ENCODE measurements at regions not wholly inside any gene's neighbourhood (a gene's known extent, or its start where the extent isn't known, plus 50 kb on each side); places are given as distances from the start of the nearest gene placed in this dataset.

GRCh38 chrX:21056622-21057021, 317.6 kb upstream of the CNKSR2 start:
- peak; percentile 3 for DNase-seq

DNA sequence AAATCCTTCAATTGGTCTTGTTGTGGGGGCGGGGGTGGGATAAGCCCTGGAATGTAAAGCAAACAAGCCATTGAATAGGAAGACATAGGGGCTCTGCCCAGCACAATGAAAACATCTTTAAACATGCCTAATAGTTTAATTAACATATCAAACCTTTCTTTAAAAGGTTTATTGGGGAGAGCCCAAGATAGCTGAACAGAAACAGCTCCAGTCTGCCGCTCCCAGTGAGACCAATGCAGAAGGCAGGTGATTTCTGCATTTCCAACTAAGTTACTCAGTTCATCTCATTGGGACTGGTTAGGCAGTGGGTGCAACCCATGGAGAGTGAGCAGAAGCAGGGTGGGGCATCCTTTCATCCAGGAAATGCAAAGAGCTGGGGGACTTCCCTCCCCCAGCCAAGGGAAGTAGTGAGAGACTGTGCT, 327.2 kb upstream of the CNKSR2 start:
- no peak for DNase-seq

DNA sequence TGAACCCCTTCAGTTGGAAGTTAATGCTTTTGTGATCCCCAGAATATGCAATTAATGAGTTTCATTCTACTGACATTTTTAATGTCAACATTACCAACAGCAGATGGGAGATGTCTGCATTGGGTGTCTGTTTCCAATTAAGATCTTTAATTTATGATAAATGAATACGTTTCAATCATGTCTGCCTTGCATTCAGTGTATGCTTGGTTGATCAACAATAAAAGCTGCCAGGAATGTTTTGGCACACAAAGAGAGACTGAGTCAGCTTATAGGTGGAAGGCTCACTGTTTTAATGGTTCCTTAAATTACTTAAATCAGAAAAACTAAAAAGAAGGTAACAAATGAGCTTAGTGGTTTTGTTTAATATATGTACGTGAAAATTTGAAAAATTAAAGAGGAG, 359.9 kb upstream of the CNKSR2 start:
- DNase-seq = no peak

DNA sequence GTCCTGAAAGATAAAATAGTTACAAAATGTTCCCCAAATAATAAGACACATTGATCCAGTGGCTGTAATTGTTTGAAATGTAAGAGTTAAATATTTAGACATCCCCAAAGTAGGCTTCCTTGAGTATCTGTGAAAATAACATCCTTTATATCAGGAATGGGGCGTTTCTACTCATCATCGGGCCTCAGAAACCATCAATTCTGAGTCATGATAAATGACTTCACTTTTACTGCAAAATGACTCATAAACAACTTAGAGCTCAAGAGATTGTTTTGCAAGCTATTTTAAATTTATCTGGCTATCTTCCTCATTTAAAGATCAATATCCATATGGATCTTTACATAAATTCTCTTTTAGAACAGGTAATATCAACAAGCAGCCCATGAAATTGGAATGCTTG, 369.4 kb upstream of the CNKSR2 start:
- DNase-seq = no peak

- no peak for DNase-seq
Observed at GRCh38 chrX:20995829-20996228, 378.4 kb upstream of the CNKSR2 start.

DNA sequence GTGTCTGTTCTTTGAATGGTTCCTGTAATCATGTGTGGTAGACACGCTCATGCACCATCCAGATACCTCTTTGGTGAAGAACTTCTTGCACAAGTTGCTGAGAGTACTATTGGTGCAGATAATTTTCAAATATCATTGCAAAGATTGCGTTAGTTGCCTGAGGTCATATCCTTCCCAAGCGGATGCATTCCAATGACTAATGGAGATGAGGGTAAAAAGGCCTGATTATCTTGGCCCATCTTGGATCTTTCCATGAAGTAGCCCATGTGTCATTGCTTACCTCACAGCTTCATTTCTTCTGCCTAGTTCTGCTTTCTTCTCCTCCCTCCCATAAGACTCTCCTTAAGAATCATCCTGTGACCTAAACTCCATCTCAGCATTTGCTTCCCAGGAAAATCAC, 384.9 kb upstream of the CNKSR2 start:
- DNase-seq = no peak

- DNase-seq = no peak
Observed at GRCh38 chrX:20988804-20989203, 385.4 kb upstream of the CNKSR2 start.

DNA sequence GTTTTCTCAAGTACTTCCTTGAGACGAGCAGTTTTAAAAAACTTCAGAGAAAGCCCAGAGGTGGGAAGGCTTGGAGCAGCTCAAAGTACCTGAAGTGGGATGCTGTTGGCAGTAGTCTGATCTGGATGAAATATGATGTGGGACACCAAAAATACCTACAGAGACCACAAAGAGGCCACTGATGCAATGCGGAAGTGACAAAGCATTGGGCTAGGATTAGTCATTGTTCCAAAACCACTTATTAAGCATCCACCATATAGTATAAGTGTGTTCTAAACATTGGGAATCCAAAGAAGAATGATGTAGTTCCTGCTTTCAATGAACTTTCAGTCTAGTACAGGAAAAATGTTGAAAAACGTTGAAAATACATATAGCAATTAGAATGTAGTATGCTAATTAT, 386.1 kb upstream of the CNKSR2 start:
- no peak for DNase-seq

GRCh38 chrX:20980426-20980825, 393.8 kb upstream of the CNKSR2 start:
- DNase-seq = no peak

DNA sequence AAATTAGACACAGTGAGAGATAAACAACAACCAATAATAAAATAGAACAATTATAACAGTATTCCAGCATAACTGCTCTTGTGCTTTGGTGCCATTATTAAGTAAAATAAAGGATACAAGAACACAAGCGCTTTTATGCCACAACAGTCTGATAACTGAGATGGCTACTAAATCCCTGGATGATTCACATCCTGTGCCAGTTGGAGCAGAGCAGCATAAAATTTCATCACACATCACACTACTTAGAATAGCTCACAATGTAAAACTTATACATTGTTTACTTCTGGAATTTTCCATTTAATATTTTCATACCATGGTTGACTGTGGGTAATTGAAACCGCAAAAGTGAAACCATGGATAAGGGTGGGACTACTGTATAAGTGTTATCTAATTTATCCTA, 399.9 kb upstream of the CNKSR2 start:
- DNase-seq = no peak

GRCh38 chrX:20973038-20973437, 401.2 kb upstream of the CNKSR2 start:
- DNase-seq = no peak

DNA sequence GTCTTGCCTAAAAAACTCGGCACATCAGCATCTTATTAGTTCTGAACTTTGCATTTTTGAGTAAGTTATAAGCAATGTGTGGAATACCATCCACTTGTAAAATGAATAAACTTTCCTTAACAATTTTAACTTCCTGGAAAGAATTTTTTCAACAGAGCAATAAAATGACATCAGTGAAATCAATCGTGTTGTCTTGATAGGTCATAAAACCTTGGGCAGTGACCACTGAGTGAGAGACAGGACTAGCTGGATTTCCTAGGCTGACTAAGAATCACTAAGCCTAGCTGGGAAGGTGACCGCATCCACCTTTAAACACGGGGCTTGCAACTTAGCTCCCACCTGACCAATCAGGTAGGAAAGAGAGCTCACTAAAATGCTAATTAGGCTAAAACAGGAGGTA, 403.0 kb upstream of the CNKSR2 start:
- no peak for DNase-seq

DNA sequence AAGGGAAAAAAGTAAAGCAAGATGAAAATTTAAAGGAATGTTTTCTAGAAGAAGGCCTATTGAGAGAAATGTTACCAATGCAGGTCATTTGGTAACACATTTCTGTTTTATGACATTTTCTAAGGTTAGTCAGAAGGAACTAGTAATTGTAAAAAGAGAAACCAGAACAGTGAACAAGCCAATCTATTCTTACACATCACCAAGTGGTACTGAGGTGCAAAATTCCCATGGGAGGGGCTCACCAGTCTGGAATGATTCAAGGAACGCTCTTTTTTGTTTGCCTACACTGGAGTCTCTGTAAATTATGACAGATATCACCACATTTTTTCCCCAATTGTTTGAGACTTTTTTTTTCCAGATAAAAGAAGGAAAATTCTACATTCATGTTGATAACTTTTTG, 404.7 kb upstream of the CNKSR2 start:
- DNase-seq = no peak

GRCh38 chrX:20968996-20969395, 405.2 kb upstream of the CNKSR2 start:
- DNase-seq = no peak

- no peak for DNase-seq
Observed at GRCh38 chrX:20967725-20968124, 406.5 kb upstream of the CNKSR2 start.

- no peak for DNase-seq
Observed at GRCh38 chrX:20965270-20966044, 408.8 kb upstream of the CNKSR2 start.

DNA sequence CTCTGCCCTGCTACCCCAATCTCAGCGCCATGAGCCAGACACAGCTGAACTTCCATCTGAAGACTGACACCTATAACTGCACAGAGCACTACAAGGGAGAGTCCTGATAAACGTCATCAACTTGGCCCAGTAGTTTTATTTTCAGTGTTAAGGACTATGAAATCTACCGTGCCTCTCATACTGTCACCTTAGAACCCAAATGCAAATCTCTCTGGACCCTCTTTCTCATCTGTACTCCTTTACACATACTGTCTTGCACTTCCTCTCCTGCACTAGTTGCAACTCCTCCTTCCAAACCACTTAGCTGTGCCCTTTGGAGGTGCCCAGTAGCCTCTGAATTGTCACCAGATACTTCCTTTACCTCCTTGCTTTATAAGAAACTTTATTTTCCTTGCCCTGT, 420.2 kb upstream of the CNKSR2 start:
- no peak for DNase-seq

DNA sequence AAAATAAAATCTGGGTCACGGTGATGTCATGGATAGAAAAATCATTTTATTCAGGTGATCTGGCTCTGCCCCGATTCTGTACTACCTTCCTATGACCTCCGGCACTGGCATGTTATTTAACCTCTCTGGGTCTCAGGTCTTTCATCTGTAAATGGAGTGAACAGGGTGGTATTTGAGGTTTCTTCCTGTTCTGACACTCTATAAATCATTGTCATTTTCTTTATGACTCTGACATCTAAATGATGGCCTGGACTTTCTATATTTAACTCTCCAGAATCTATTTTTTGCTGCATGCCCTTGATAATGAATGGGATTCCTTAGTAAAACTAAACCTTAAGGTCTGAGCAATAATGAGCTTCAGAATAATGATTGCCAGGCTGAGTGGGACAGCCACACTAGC, 422.0 kb upstream of the CNKSR2 start:
- DNase-seq = no peak

DNA sequence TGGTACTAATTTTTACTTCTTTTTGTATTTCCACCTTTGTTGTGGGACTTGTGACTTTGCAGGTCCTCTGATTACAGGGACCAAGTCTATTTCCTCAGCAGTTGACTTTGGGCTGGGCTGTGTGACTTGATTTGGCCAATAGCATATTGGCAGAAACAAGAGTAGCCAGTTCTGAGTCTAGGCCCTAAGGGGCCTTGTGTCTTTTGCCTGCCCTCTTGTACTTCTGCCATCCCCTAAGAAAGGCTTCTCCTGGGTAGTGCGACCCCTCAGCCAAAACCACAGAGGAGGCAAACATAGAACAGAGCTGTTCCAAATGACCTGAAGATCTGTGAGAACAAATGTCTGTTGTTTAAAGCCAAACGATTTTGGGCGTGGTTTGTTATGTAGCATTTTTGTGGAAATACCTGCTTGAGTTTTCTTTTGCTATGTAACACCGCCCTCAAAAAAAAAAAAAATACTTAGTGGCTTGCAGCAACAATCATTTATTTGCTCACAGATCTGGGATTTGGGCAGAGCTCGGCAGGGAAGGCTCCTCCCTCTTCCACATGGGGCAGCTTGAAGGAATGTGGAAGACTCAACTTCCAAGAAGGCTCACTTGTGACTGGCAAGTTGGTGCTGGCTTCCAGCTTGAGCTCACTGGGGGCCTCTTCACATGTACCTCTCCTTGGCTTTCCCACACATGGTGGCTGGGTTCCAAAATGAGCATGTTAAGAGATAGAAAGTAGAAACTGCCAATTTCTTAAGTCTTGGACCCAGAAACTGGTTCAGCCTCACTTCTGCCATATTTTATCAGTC, 423.0 kb upstream of the CNKSR2 start:
- DNase-seq = no peak

DNA sequence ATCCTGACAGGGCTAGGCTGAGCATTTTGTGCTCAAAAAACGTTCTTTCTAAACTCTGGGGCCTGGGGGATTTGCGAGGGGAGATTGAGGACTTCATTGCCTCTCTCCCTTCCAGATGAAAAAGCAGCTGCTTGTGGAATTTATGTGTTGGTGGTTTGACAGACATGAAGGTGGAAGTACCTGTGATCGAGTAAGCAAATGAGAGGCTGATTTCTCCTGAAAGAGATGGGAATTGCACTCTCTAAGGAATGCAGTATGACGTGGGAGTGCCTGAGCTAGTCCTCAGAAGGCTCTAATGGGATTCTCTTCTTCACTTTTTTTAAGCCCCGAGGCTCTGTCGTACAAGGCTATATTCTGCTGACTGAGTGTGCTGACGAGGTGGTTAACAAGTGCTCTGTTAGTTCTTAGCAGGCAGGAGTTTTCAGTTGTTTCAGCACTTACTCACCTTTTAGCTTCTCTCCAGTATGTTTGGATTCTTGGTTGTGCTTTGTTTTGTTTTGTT, 426.8 kb upstream of the CNKSR2 start:
- no peak for DNase-seq

GRCh38 chrX:20913760-20914159, 460.5 kb upstream of the CNKSR2 start:
- DNase-seq = no peak

- DNase-seq = no peak
Observed at GRCh38 chrX:20906571-20906970, 467.6 kb upstream of the CNKSR2 start.

GRCh38 chrX:20884565-20884964, 489.7 kb upstream of the CNKSR2 start:
- no peak for DNase-seq

DNA sequence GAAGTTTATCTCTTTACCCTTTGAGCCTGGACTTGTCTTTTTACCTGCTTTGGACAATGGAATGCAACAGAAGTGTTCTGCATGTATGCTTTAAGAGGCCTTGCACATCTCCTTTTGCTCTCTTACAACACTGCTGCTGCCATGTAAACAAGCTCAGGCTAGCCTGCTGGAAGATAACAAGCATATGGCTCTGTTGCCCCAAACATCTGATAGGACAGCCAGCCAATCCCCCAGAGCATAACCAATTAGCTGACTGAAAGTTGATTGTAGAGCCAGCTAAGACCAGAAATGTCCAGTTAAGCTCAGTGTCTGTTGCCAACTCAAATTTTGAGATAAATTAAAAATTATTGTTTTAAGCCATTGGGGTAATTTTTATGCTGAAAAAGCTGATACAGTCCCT, 510.6 kb upstream of the CNKSR2 start:
- no peak for DNase-seq

All from activated CD4-positive, alpha-beta T cell treated with anti-CD3 and anti-CD28 coated beads, Interleukin-2, amount 50 U/mL, for 16 hours (primary cell).